NOMO-1 treated with dmso at 0.1 percent for 144 hours (cell line): ENCODE measurements at regions not wholly inside any gene's neighbourhood (a gene's known extent, or its start where the extent isn't known, plus 50 kb on each side); places are given as distances from the start of the nearest gene placed in this dataset.
"Not testable (repeated sequence)": the region's sequence is repeated elsewhere in the genome, so short reads cannot be mapped to it uniquely, and the experiment has no call there.

Experiments
- DNase-seq: peaks from one replicate; lab custom pipeline; 2025; ENCODE audit not compliant: unreplicated experiment; lab: John Stamatoyannopoulos, UW

- no peak for DNase-seq
Observed at GRCh38 chr20:57983082-57983481, 245.4 kb downstream of the ANKRD60 start.

- DNase-seq = no peak
Observed at GRCh38 chr20:57980506-57980905, 247.9 kb downstream of the ANKRD60 start.

- DNase-seq = no peak
Observed at GRCh38 chr20:57977569-57977968, 250.9 kb downstream of the ANKRD60 start.

- no peak for DNase-seq
Observed at GRCh38 chr20:57977141-57977540, 251.3 kb downstream of the ANKRD60 start.

- DNase-seq = no peak
Observed at GRCh38 chr20:57974863-57975262, 253.6 kb downstream of the ANKRD60 start.

- no peak for DNase-seq
Observed at GRCh38 chr20:57973886-57974285, 254.6 kb downstream of the ANKRD60 start.

GRCh38 chr20:57971583-57971982 is 256.9 kb downstream of the ANKRD60 start:
- DNase-seq = not testable (repeated sequence)

- DNase-seq = no peak
Observed at GRCh38 chr20:57970856-57971255, 257.6 kb downstream of the ANKRD60 start.

GRCh38 chr20:57970116-57970515 is 258.3 kb downstream of the ANKRD60 start:
- no peak for DNase-seq

GRCh38 chr20:57968120-57968519 is 258.3 kb upstream of the PMEPA1 start:
- DNase-seq = no peak

GRCh38 chr20:57967364-57967763 is 257.5 kb upstream of the PMEPA1 start:
- DNase-seq = no peak

GRCh38 chr20:57966620-57967019 is 256.8 kb upstream of the PMEPA1 start:
- no peak for DNase-seq

GRCh38 chr20:57965441-57965840 is 255.6 kb upstream of the PMEPA1 start:
- no peak for DNase-seq

- no peak for DNase-seq
Observed at GRCh38 chr20:57964011-57964862, 254.4 kb upstream of the PMEPA1 start.

GRCh38 chr20:57960803-57961575 is 251.2 kb upstream of the PMEPA1 start:
- DNase-seq = no peak

- DNase-seq = no peak
Observed at GRCh38 chr20:57959589-57959988, 249.8 kb upstream of the PMEPA1 start.

GRCh38 chr20:57959018-57959417 is 249.2 kb upstream of the PMEPA1 start:
- no peak for DNase-seq

GRCh38 chr20:57958050-57958420 is 248.2 kb upstream of the PMEPA1 start:
- DNase-seq = no peak

- DNase-seq = peak; percentile 19
Observed at GRCh38 chr20:57957411-57958049, 247.7 kb upstream of the PMEPA1 start.

- DNase-seq = peak; percentile 67
Observed at GRCh38 chr20:57953638-57954037, 243.8 kb upstream of the PMEPA1 start.

GRCh38 chr20:57952136-57952535 is 242.3 kb upstream of the PMEPA1 start:
- DNase-seq = no peak

GRCh38 chr20:57951549-57951948 is 241.7 kb upstream of the PMEPA1 start:
- DNase-seq = no peak
